HG03064 (cell line): ENCODE measurements at regions not wholly inside any gene's neighbourhood (a gene's known extent, or its start where the extent isn't known, plus 50 kb on each side); places are given as distances from the start of the nearest gene placed in this dataset.
A peak's percentile ranks its signal among the peaks of the same experiment; 100 is the strongest.

Experiments used
- ATAC-seq: cut with Tn5 transposase; IDR thresholded peaks from one replicate; pipeline ENCODE4 v1.9.1; 2021; ENCODE audit warnings: low read depth; ENCODE audit not compliant: unreplicated experiment

DNA sequence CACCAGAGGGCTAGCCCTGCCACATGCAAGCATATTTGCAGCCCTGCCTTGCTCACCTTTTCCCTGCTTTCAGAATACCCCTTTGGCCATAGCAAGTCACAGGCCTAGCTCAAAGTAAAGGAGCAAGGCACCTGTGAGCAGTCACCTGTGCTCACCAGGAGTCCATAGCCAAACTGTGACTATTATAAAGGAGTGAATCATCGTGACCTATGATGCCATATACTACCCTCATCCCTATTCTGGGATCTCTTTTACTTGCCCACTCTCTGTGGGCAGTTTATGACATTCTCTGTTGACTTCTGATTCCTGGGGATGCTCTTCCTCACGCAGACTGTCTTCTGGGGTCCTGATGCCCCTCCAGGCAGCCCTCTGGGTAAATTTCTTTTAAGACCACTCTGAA lies 200.5 kb upstream of the NLRP1 start:
- ATAC-seq, result no peak

DNA sequence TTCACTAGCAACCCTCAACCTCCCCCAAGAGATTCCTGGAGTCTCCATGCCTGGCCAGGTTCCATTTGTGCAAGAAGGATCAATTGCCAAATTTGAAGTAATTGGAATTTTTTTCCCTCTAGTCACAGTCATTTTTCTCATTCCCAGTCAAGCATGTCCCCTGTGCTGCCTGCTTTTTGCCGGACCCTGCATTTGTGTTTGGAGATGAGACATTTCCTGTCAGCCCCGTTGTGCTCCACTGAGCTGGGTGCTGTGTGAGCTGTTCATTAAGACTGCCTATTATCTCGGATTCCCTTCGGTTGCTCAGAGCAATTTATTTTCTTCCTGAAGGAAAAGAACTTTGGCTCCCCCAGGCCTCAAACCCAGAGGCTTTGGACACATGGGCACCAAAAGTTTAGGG lies 201.0 kb upstream of the NLRP1 start:
- ATAC-seq, result no peak

DNA sequence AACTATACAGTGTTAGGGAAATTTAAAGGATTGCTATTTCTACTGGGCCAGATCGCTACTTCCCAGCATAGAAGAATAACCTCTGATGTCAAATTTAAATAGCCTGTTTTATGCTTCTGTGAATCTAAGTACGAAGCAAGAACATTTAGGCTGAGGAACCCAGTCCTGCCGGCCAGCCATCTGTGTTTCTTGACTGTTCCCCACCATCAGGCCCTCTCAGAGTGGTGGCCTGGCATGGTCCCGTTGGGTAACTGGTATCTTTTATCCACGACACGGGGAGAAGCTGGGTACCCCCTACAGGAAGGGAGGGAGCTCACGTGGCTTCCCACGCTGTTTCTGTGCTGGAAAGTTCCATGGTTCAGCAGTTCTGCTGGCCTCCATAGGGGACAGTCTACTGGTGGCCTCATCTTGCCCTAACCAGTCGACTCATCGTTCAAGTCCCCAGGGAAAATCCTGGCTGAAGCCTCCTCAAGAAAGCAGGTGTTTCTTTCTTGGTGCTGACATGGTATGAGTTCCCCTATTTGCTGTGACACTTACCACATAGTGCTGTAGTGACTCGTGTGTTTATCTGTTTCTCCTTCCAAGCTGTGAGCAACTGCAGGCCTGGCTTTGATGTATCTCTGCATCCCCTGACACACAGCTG lies 201.7 kb upstream of the NLRP1 start:
- peak; percentile 65 for ATAC-seq

DNA sequence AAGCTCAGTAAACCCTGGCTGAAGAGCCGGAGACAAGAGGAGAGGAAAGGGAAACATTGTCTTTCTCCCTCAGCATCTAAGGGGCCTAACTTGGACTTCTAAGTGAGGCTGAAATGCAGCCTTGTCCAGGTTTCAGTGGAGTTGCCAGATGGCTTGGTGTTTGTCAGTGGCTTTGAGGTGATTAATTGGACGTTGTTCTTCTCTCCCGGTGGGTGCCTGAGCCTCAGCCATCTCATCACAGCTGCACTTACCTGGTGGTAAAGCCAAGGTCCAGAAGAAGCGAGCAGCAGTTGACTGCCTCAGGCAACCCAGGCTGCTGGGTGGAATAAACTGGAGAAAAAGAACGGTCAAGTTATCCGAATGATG lies 202.2 kb upstream of the NLRP1 start:
- no peak for ATAC-seq

DNA sequence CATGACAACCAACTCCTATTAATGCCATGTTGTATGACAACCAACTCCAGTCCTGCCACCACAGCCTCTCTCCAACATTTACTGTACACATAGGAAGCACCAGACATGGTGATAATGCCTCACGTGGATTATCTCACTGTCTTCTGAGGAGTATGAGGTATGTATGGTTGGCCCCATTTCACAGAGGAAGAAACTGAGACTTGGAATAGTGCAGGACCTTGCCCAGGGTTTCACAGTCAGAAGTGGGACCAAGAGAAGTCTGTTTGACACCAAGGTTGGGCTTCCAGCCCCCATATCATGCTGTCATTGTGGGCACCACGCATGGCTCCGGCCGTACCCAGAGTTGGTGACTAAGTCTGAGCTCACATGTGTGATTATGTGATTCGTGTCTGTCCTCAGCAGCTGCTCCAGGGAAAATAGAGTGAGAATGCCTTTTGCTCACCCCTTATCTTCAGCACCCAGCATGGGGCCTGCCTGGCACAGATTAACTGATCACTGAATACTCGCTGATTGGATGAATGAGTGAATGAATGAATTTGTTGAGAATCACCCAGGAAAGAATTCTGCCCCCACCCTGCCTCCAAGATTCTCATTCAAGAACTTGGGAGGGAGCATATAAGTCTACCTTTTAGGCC lies 204.1 kb upstream of the NLRP1 start:
- no peak for ATAC-seq

DNA sequence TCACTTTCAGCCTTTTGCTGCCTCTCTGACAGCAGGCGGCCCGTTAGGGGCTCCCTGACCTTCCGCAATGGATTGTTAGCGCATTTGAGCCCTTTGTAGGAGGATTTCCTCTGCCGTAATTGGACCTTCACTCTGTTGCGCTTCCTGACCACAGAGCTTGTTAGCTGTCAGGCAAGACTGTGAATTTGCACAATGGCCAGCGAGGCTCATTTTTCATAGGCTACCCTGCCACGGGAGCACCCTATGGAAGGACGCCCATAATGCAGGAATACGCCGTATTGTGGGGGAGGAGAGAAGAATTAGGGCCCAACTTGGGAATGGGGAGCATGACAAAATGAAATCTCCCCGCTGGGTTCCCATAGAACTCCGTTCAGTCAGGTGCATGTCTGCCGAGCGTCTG lies 205.2 kb upstream of the NLRP1 start:
- no peak for ATAC-seq

DNA sequence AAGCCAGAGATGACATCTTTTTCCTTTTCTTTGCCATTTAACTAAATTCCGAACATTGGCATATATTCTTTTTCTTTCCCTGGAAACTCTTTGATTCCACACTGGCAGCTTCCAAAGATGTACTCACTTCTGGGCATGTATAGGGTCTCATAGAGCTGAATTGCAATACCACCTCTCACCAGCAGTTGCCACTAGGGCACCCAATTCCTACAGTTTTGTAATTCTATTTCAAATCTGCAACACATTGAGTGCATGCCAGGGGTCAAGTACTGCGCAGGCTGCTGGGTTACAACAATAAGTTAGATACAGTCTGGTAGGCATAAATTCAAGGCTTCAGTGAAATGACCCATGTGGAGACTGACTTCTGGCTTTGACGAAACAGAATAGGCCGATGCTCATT lies 208.8 kb upstream of the NLRP1 start:
- no peak for ATAC-seq

DNA sequence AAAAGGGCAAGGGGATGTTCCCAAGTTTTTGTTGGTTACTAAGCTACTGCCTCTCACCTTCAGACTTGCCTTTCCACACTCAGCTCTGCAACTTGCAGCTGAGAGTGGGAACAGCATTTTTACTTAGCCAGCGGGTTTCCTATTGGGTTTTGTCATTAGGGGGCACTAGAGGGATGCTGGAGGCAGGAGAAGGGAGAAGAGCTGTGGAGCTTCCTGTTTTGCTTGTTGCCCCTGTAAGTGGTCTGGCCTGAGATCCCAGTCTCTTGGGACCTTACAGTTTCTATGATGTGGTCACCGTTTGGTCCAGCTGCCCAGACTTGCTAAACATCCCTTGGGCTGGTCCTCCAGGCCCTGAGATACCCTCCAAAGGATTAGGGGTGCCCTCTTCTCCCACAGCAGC lies 209.6 kb upstream of the NLRP1 start:
- no peak for ATAC-seq

DNA sequence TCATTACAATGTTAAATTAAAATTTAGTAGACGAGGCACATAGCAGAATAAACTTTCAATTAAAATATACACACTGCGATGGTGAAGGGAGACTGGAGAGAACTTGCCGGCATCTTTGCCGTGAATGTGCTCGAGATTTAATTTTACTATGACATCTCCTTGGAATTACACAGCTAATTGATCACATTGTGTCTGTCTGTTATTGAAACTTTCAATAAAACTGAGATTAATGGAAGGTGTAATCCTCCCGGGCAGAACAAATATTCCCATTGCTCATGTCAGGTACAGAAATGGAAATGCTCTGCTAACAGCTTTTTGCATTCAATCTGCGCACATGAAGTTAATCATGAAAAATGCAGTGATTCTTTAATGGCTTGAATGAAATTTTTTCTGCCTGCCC lies 210.1 kb upstream of the NLRP1 start:
- ATAC-seq, result no peak

DNA sequence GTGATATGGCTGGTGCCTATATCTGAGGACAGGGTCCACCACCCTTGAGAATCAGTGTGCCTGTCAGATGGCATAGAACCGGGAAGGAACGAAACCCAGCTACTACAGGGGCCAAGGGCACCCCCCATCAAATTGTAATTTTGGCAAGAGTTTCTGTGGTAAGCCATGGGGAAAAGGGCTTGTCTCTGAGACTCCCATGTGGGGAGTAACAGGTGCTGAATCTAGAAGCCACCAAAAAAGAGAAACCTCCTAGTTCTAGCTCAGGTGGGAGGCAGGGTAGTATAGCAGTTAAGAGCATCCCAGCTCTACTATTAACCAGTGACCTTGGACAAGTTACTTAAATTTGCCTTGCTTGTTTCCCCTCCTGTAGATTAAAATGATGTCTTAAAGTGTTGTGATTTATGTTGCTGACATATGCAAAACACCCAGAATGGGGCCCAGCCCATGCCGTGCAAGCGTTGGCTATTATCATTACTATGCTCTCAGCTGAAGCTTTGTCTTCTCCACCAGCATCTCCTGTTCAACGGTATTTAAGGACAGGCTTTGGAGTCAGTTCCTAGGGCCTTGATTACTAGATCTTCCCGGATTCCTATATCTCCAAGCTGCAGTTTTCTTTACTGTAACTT lies 210.7 kb upstream of the NLRP1 start:
- no peak for ATAC-seq

DNA sequence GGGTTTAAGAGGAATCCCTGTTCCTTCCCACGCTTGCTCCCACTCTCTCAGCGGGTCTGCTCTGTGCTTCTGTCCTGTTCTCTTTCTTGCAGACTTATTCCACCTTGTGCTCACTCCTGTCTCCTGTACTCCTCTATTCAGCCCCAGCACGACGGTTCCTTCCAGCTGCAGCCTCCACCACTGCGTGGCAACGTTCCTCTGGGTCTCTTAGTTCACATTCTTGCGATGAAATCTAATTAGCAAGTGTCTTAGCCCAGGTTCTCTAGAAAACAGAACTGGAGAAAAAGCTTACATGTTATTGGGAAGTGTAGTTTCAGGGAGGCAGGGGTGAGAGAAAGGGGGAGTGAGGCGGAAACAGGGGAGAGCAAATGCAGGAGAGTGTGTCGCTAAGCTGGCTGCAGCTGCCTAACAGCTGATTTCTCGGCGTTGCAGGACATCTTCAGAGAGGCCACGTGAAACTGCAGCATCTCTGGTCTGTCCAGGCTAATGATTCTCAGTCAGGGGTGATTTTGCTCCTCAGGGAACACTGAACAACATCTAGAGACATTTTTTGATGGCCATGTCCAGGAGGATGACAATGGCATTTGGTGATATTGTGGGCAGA lies 213.2 kb upstream of the NLRP1 start:
- no peak for ATAC-seq

DNA sequence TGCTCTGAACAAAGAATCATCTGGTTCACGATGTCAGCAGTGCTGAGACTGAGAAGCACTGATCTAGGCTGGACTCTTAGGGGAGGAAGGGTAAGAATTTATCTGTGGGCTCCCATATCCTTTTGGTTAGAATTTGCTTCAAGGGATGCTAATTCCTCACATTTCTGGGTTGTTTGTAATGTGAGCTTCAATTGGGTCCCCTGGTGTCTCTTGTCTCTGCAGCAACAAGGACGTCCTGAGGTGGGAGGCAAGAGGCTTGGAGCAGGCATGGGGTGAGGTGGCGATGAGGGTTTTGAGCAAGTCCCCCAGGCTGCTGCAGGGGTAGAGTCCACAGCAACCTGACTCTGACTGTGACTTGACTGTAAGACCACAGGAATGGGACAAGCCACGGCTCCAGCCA lies 213.8 kb upstream of the NLRP1 start:
- no peak for ATAC-seq

DNA sequence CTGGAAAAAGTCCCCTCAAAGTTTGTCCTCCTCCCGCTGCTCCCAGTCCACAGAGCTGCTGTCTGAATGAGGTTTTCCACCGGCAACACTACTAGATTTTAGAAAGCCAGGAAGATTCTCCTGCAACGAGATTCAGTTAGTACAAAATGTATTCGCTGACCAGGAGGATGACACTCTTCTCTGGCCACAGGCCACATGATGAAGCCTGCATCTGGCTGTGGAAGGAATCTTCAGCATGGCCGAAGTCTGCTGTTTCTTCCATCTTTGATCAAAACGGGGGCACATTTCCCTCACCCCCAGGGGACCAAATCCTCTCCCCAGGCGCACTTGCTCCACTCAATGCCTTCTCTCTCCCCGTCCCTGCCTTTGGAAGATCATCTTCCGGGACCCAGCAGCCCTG lies 215.8 kb upstream of the NLRP1 start:
- ATAC-seq, result no peak

DNA sequence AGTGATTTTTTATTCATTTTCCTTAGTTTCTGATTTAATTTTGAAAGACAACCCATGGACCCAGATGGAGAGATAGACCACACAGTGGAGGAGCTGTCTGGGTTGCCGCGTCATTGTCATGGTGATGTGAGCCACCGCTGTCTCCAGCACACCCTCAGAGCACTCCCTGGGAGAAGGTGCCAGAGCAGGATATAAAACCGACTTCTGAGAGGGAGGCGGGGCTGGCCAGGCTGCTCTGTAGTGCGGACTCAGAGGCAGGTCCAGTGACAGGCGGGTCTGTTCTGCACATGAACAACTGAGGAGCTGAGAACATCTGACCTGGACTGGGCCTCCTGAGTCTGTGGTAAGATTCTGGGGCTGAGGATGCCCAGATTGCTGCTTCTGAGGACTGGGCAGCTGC lies 216.3 kb upstream of the NLRP1 start:
- no peak for ATAC-seq

DNA sequence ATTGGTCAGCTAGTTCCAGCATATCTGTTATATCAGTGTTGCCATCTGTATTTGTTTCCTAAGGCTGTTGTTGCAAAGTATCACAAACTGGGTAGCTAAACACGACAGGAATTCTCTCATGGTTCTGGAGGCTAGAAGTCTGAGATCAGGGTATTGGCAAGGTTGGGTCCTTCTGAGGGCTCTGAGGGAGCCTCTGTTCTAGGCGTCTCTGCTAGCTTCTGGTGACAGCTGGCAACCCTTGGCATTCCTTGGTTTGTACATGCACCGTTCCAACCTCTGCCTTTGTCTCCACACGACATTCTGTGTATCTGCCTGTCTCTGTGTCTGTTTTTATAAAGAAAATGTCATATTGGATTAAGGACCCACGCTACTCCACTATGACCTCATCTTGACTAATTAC lies 219.9 kb upstream of the NLRP1 start:
- ATAC-seq, result no peak

DNA sequence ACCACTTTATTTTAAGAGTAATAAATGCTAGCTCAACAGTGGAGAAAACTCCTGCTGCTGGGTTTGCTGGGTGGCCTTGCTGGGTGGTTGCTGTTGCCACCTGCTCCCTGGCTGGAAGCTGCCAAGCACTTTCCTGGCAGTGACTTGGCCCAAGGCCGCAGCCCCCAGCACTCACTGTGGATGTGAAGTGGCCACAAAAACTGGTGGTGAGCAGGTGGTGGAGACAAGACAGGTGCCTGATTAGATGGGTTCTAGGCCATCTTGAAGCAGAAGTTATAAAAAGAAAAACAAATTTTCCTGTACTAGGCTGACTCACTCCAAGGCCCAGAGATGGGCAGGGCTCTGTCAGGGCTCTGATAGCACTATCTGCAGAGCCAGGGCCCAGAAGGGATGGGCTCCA lies 224.7 kb upstream of the NLRP1 start:
- no peak for ATAC-seq

DNA sequence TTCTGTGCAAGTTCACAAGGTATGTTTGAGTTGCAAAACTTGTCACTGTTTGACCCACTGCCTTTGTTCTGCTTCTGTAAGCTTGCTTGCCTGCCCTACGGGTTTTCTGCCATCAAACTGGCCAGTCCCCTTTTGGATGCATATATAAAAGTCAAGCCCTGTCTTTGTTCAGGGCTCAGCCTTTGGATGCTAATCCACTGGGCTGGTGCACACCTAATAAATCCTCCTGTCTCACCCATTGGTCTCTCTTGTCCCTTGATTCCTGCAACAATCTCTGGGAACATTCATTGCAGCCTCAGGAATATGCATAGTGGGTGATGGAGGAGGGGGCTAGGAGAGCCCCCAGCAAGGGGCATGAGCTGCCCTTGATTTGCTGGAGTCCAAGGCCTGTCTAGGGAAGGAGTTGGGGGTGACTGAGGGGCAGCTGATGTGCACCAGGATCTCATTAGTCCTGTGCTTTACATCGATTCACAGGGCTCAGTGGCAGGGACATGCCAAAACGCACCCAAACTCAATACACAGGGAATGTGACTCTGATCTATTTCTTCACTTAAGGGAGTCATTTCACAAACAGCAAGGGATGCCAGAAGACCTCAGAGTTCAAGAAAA lies 225.4 kb upstream of the NLRP1 start:
- no peak for ATAC-seq

DNA sequence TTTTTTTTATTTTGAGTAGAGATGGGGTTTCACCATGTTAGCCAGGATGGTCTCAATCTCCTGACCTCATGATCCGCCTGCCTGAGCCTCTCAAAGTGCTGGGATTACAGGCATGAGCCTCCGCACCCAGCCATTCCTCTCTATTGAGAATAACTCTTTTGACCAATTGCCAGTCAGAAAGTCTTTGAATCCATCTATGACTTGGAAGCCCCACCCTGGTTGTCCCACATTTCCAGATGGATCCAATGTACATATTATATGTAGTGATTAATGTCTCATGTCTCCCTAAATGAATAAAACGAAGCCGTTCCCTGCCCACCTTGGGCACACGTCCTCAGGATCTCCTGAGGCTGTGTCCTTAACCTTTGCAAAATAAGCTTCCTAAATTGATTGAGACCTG lies 228.3 kb upstream of the NLRP1 start:
- ATAC-seq, result no peak

DNA sequence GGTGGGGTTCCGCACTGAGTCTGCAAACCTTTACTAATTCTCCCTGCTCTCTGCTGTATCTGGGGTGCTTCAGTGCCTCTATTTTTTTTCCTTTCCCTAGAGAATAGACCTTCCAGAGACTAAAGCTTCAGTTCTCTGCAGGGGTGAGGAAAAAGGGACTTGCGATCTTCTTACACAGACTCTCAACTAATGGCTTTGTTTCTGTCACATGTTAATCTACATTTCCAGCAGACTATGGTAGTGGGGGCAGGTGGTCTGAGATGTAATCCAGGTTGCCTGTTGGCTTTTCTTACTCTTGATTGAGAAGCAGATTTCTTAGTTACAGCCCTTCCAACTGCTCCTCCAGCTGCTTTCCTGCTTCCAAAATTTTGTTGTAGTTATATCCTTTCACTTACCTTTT lies 229.0 kb upstream of the NLRP1 start:
- no peak for ATAC-seq

DNA sequence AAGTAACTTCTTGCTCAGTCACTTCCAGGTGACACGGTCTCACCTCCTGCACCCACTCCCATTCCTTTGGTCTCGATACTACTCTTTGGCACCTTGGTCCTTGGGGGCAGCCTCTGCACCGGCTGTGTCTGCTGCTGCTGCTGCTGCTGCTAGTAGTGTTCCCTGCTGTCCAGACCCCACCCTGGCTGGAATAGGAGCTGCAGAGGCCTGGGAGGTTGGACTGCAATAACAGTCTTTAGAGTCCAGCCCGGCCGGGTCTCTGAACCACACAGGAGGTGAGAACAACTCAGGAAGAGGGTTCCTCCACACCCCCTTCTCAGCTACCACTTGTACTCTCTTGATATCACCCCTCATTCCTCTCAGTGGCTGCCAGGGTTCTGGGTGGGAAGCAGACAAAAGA lies 231.1 kb upstream of the NLRP1 start:
- no peak for ATAC-seq

DNA sequence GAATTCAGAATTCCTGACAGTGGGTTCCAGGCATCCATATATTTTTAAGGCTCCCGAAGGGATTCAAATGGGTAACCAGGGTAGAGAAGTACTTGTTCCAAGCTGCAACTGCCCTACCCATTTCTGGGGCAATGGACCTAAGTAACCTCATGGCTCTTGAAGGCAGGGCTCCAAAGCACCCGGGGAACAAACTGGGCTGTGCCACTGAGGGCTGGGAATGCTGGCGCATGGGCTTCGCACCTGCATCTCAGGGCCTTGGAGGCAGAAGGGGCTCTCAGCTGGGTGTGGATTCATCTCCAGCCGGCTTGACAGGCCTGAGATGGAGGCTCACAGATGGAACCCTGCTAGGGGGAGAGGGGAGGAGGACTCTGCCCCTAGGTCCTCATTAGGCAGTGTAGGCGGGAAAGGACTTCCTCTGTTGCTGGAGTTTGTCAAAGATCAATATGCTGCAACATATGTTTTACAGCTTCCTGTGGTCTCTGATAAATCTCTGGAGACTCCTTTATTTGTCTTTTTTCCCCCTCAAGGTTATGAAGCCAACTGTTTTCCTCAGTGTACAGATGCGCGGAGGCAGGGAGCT lies 232.3 kb upstream of the NLRP1 start:
- no peak for ATAC-seq
